Endothelial cell of umbilical vein (primary cell): ENCODE measurements at regions not wholly inside any gene's neighbourhood (a gene's known extent, or its start where the extent isn't known, plus 50 kb on each side); places are given as distances from the start of the nearest gene placed in this dataset.

Source experiments
- BruUV-seq: library from RNA; stranded (reverse); fragments of 400-500 nt; replicated peaks from 2 replicates; lab custom pipeline; 2021; lab: Mats Ljungman, UMichigan
- CTCF ChIA-PET: fragments of 300-600, 350-600 bp; sonication (Branson Sonifier 250); formaldehyde crosslinking; loops from one replicate; lab custom pipeline; 2021; ENCODE audit warnings: antibody characterized with exemption, inconsistent platforms; lab: Charles Lee
- POLR2A ChIA-PET: fragments of 300-600, 350-600 bp; sonication (Branson Sonifier 250); formaldehyde crosslinking; loops from one replicate; lab custom pipeline; 2021; ENCODE audit warnings: antibody characterized with exemption, inconsistent platforms; lab: Charles Lee
- DNase-seq: peaks from one replicate; pipeline ENCODE4 v3.0.0-alpha.2; 2011; ENCODE audit warnings: low read depth, low spot score
- FAIRE-seq: peaks from 2 replicates; lab custom pipeline; 2011; peaks lifted over from hg19 to GRCh38; lab: Jason Lieb, UNC
- H2AFZ ChIP-seq: 2 replicates; pipeline ENCODE4 v1.6.0; 2012; ENCODE audit warnings: low read depth, low read length, control low read depth, inconsistent platforms
- H3K27ac ChIP-seq: 2 replicates; pipeline ENCODE4 v1.5.1; 2011; ENCODE audit warnings: low read depth, mild to moderate bottlenecking, control low read depth, low read length, moderate library complexity; ENCODE audit not compliant: insufficient read depth
- H3K27me3 ChIP-seq, 2 experiments: 2 replicates each; pipeline versions ENCODE4 v1.6.0 to v1.6.1; 2011; ENCODE audit warnings: low read length in 2 of 2, mixed read lengths in 1 of 2; ENCODE audit not compliant: control insufficient read depth in 2 of 2, insufficient read depth in 2 of 2
- H3K36me3 ChIP-seq, 2 experiments: 2 replicates in 1 of 2; 3 replicates in 1 of 2; pipeline ENCODE4 v1.5.1; 2011; ENCODE audit warnings: low read length in 2 of 2, mild to moderate bottlenecking in 1 of 2, moderate library complexity in 1 of 2; ENCODE audit not compliant: control insufficient read depth in 2 of 2, insufficient read depth in 2 of 2; ENCODE audit errors: extremely low read depth in 1 of 2
- H3K4me1 ChIP-seq: 3 replicates; pipeline ENCODE4 v1.5.1; 2011; ENCODE audit warnings: mild to moderate bottlenecking, low read length; ENCODE audit not compliant: control insufficient read depth, insufficient read depth; ENCODE audit errors: extremely low read depth
- H3K4me2 ChIP-seq: 2 replicates; pipeline ENCODE4 v1.6.1; 2011; ENCODE audit warnings: low read length, control low read depth, mixed read lengths; ENCODE audit not compliant: insufficient read depth
- H3K4me3 ChIP-seq, 3 experiments: fragments of 200-600 bp in 1 of 3; sonication (generic), shearing (Covaris generic) in 1 of 3; replicated peaks in 1 of 3; 2 replicates each; pipeline ENCODE4 v1.5.1; 2011 to 2016; ENCODE audit warnings: control low read depth in 3 of 3, low read length in 3 of 3, mild to moderate bottlenecking in 2 of 3, inconsistent platforms in 1 of 3, low read depth in 1 of 3, moderate library complexity in 1 of 3; ENCODE audit not compliant: insufficient read depth in 1 of 3
- H3K79me2 ChIP-seq: 2 replicates; pipeline ENCODE4 v1.6.0; 2012; ENCODE audit warnings: low read length, inconsistent platforms; ENCODE audit not compliant: control insufficient read depth, insufficient read depth
- H3K9ac ChIP-seq: replicated peaks from 2 replicates; pipeline ENCODE3; 2011; ENCODE audit warnings: low read length, control low read depth; ENCODE audit not compliant: insufficient read depth; ENCODE audit errors: extremely low read depth
- H3K9me1 ChIP-seq: replicated peaks from 3 replicates; pipeline ENCODE4 v1.6.0; 2011; ENCODE audit warnings: mild to moderate bottlenecking, low read length; ENCODE audit not compliant: control insufficient read depth, insufficient read depth; ENCODE audit errors: extremely low read depth
- H3K9me3 ChIP-seq: replicated peaks from 2 replicates; pipeline ENCODE4 v1.5.1; 2012; ENCODE audit warnings: low read length, inconsistent platforms; ENCODE audit not compliant: control insufficient read depth, insufficient read depth
- H4K20me1 ChIP-seq: replicated peaks from 2 replicates; pipeline ENCODE3; 2011; ENCODE audit warnings: mild to moderate bottlenecking, low read length; ENCODE audit not compliant: control insufficient read depth, insufficient read depth; ENCODE audit errors: extremely low read depth
- CTCF ChIP-seq, 2 donors: IDR thresholded peaks; 1 replicate in 1 of 2; 2 replicates in 1 of 2; pipeline ENCODE4 v1.5.1; 2011; ENCODE audit warnings: low read length in 2 of 2, mild to moderate bottlenecking in 2 of 2, moderate library complexity in 2 of 2, control low read depth in 1 of 2, inconsistent platforms in 1 of 2, low read depth in 1 of 2; ENCODE audit not compliant: insufficient read depth in 1 of 2; ENCODE audit errors: extremely low read depth in 1 of 2
- EZH2 ChIP-seq: IDR thresholded peaks from 2 replicates; pipeline ENCODE4 v1.6.1; 2012; ENCODE audit warnings: borderline replicate concordance, low read depth, mild to moderate bottlenecking, moderate library complexity, low read length, inconsistent platforms; ENCODE audit not compliant: severe bottlenecking
- FOS ChIP-seq: IDR thresholded peaks from 2 replicates; pipeline ENCODE4 v1.6.1; 2011; ENCODE audit warnings: mild to moderate bottlenecking, low read length, moderate library complexity, borderline replicate concordance; ENCODE audit not compliant: insufficient read depth
- GATA2 ChIP-seq: IDR thresholded peaks from 2 replicates; pipeline ENCODE4 v1.7.0; 2011; ENCODE audit warnings: low read depth, mild to moderate bottlenecking, moderate library complexity, mixed read lengths, low read length; ENCODE audit not compliant: insufficient read length, insufficient read depth
- JUN ChIP-seq: IDR thresholded peaks from 2 replicates; pipeline ENCODE4 v1.6.1; 2011; ENCODE audit warnings: borderline replicate concordance, low read depth; ENCODE audit not compliant: insufficient read length, insufficient read depth
- MAX ChIP-seq: IDR thresholded peaks from 2 replicates; pipeline ENCODE4 v1.6.1; 2011; ENCODE audit not compliant: insufficient read depth, insufficient read length
- MYC ChIP-seq: IDR thresholded peaks from one replicate; pipeline ENCODE4 v1.6.1; 2011; ENCODE audit warnings: mild to moderate bottlenecking, low read depth, low read length
- POLR2A ChIP-seq: IDR thresholded peaks from 2 replicates; pipeline ENCODE4 v1.6.1; 2012; ENCODE audit warnings: low read depth, mild to moderate bottlenecking, control low read depth, low read length
- POLR2AphosphoS5 ChIP-seq: IDR thresholded peaks from 2 replicates; pipeline ENCODE4 v1.6.1; 2012; ENCODE audit warnings: low read depth, mild to moderate bottlenecking, control low read depth, low read length, moderate library complexity; ENCODE audit not compliant: insufficient read depth
- dilution Hi-C: fragments of 300-500 bp; cut with MboI; formaldehyde crosslinking; loops from one replicate; pipeline ENCODE4 v1.15.0; 2019; ENCODE audit warnings: low sequenced_read_pairs; ENCODE audit not compliant: extremely low pct_ligation_motif_present
- intact Hi-C: fragments of 100-400 bp; cut with micrococcal nuclease; formaldehyde crosslinking; loops from one replicate; pipeline ENCODE4 v1.10.0; 2022

GRCh38 chr2:78118037-78118436 lies 595.9 kb upstream of the LRRTM4 start:
- FAIRE-seq (no peak), DNase-seq (no peak)
- Histone ChIP-seq H3K4me3 (no peak overlapping the region), H3K27ac (no peak overlapping the region), H2AFZ (no peak overlapping the region), H3K4me2 (no peak overlapping the region), H4K20me1 (no peaks in the 10 kb centered on the region), H3K27me3 (no peaks in the 10 kb centered on the region), H3K9ac (no peak overlapping the region), H3K9me3 (no peaks in the 10 kb centered on the region), H3K9me1 (no peaks in the 10 kb centered on the region), H3K79me2 (no peaks in the 10 kb centered on the region), H3K4me1 (no peaks in the 10 kb centered on the region), H3K36me3 (no peaks in the 10 kb centered on the region)
- ChIA-PET CTCF (no interaction called here), POLR2A (no interaction called here)
- dilution Hi-C loops (no loop called here), intact Hi-C loops (no loop called here)
- BruUV-seq: no TSS peak
- TF ChIP-seq EZH2: no peak
- TF ChIP-seq FOS: no peak
- no peak for TF ChIP-seq MAX
- no peak for TF ChIP-seq MYC
- no peak for TF ChIP-seq CTCF (IDR thresholded peaks at IDR 0.05; ENCODE audit: extremely low read depth in 1 of 2, insufficient read depth in 1 of 2, low read depth in 1 of 2, low read length in 2 of 2)

- Histone ChIP-seq H3K36me3 (no peaks in the 10 kb centered on the region), H3K79me2 (no peaks in the 10 kb centered on the region), H2AFZ (no peak overlapping the region), H3K9ac (no peak overlapping the region), H3K27ac (no peak overlapping the region), H3K9me3 (no peaks in the 10 kb centered on the region), H3K4me1 (no peaks in the 10 kb centered on the region), H4K20me1 (no peaks in the 10 kb centered on the region), H3K4me3 (no peak overlapping the region), H3K27me3 (no peaks in the 10 kb centered on the region), H3K4me2 (no peak overlapping the region), H3K9me1 (no peaks in the 10 kb centered on the region)
- intact Hi-C loops: no loop called here
- ChIA-PET CTCF (no interaction called here), POLR2A (no interaction called here)
- dilution Hi-C loops: no loop called here
- BruUV-seq: no TSS peak
- FAIRE-seq (no peak), DNase-seq (no peak)
- TF ChIP-seq POLR2A: no peak
- no peak for TF ChIP-seq JUN
- TF ChIP-seq MYC: no peak
- no peak for TF ChIP-seq MAX
- no peak for TF ChIP-seq POLR2AphosphoS5
- no peak for TF ChIP-seq EZH2
- TF ChIP-seq CTCF (IDR thresholded peaks at IDR 0.05; ENCODE audit: extremely low read depth in 1 of 2, insufficient read depth in 1 of 2, low read depth in 1 of 2, low read length in 2 of 2): no peak
- no peak for TF ChIP-seq GATA2
- TF ChIP-seq FOS: no peak
These were observed 598.1 kb upstream of the LRRTM4 start for GRCh38 chr2:78120275-78120674.
